Astrocyte (in vitro differentiated cells and primary cell): ENCODE measurements at regions not wholly inside any gene's neighbourhood (a gene's known extent, or its start where the extent isn't known, plus 50 kb on each side); places are given as distances from the start of the nearest gene placed in this dataset.

ENCODE experiments used
- DNase-seq: peaks from one replicate; pipeline ENCODE4 v3.0.0-alpha.2; 2010; ENCODE audit warnings: low read depth
- FAIRE-seq: peaks from 2 replicates; lab custom pipeline; 2011; peaks lifted over from hg19 to GRCh38; lab: Jason Lieb, UNC
- H2AFZ ChIP-seq: 2 replicates; pipeline ENCODE4 v1.6.0; 2012; ENCODE audit warnings: low read depth, low read length, inconsistent platforms
- H3K27ac ChIP-seq: 2 replicates; pipeline ENCODE4 v1.5.1; 2011; ENCODE audit warnings: low read depth, low read length, inconsistent platforms
- H3K27me3 ChIP-seq: 2 replicates; pipeline ENCODE4 v1.6.0; 2011; ENCODE audit warnings: low read length, inconsistent platforms; ENCODE audit not compliant: insufficient read depth
- H3K36me3 ChIP-seq: 2 replicates; pipeline ENCODE4 v1.5.1; 2011; ENCODE audit warnings: low read length, inconsistent platforms; ENCODE audit not compliant: insufficient read depth
- H3K4me1 ChIP-seq: 2 replicates; pipeline ENCODE4 v1.5.1; 2011; ENCODE audit warnings: low read length, inconsistent platforms; ENCODE audit not compliant: insufficient read depth
- H3K4me2 ChIP-seq: 2 replicates; pipeline ENCODE4 v1.6.0; 2012; ENCODE audit warnings: low read length, inconsistent platforms
- H3K4me3 ChIP-seq: 2 replicates; pipeline ENCODE4 v1.5.1; 2011; ENCODE audit warnings: low read depth, mild to moderate bottlenecking, low read length, inconsistent platforms; ENCODE audit not compliant: insufficient read depth
- H3K79me2 ChIP-seq: 2 replicates; pipeline ENCODE4 v1.6.0; 2012; ENCODE audit warnings: mild to moderate bottlenecking, low read length, inconsistent platforms; ENCODE audit not compliant: insufficient read depth
- H3K9ac ChIP-seq: 2 replicates; pipeline ENCODE4 v1.6.0; 2012; ENCODE audit warnings: mild to moderate bottlenecking, low read length, inconsistent platforms
- H3K9me3 ChIP-seq: 2 replicates; pipeline ENCODE4 v1.5.1; 2012; ENCODE audit warnings: low read depth, mild to moderate bottlenecking, low read length, inconsistent platforms; ENCODE audit not compliant: insufficient read depth
- H4K20me1 ChIP-seq: 2 replicates; pipeline ENCODE4 v1.6.0; 2012; ENCODE audit warnings: low read length, inconsistent platforms; ENCODE audit not compliant: insufficient read depth
- H3K27ac Mint-ChIP-seq: one replicate; pipeline ENCODE4 v1.8.0; 2021; ENCODE audit warnings: mild to moderate bottlenecking, mixed read lengths; ENCODE audit not compliant: unreplicated experiment
- H3K27me3 Mint-ChIP-seq: one replicate; pipeline ENCODE4 v1.8.0; 2021; ENCODE audit warnings: low read depth, mixed read lengths; ENCODE audit not compliant: unreplicated experiment
- H3K36me3 Mint-ChIP-seq: one replicate; pipeline ENCODE4 v1.8.0; 2021; ENCODE audit warnings: low read depth, mixed read lengths; ENCODE audit not compliant: unreplicated experiment
- H3K4me1 Mint-ChIP-seq: one replicate; pipeline ENCODE4 v1.8.0; 2021; ENCODE audit warnings: low read depth, mixed read lengths; ENCODE audit not compliant: unreplicated experiment
- H3K4me3 Mint-ChIP-seq: one replicate; pipeline ENCODE4 v1.8.0; 2021; ENCODE audit warnings: mild to moderate bottlenecking, moderate library complexity, mixed read lengths; ENCODE audit not compliant: unreplicated experiment
- H3K9me3 Mint-ChIP-seq: one replicate; pipeline ENCODE4 v1.8.0; 2021; ENCODE audit warnings: mild to moderate bottlenecking, mixed read lengths; ENCODE audit not compliant: unreplicated experiment
- CTCF ChIP-seq: IDR thresholded peaks from 2 replicates; pipeline ENCODE4 v1.5.1; 2011; ENCODE audit warnings: low read depth, mild to moderate bottlenecking, inconsistent platforms, low read length, moderate library complexity; ENCODE audit not compliant: insufficient read depth
- EZH2 ChIP-seq: IDR thresholded peaks from 2 replicates; pipeline ENCODE4 v1.6.1; 2012; ENCODE audit warnings: mild to moderate bottlenecking, low read length, inconsistent platforms; ENCODE audit not compliant: insufficient read depth

GRCh38 chr6:104109806-104110205 lies 749.9 kb downstream of the HACE1 start:
- no peaks in the 10 kb centered on the region for H3K9me3 ChIP-seq
- no peaks in the 10 kb centered on the region for H3K27me3 Mint-ChIP-seq
- no peaks in the 10 kb centered on the region for H3K9me3 Mint-ChIP-seq
- FAIRE-seq (no peak), DNase-seq (no peak)
- H3K27ac ChIP-seq, result no peak overlapping the region
- peaks cover 5% of the 10 kb centered on the region for H3K4me1 Mint-ChIP-seq
- no peak overlapping the region for H3K4me3 ChIP-seq
- no peak overlapping the region for H3K9ac ChIP-seq
- no peak overlapping the region for H2AFZ ChIP-seq
- no peak overlapping the region for H3K4me3 Mint-ChIP-seq
- H3K4me1 ChIP-seq, result no peaks in the 10 kb centered on the region
- H3K27me3 ChIP-seq, result no peaks in the 10 kb centered on the region
- TF ChIP-seq CTCF (no peak), EZH2 (no peak)
- H3K27ac Mint-ChIP-seq, result no peak overlapping the region
- H3K36me3 ChIP-seq, result no peaks in the 10 kb centered on the region
- H3K79me2 ChIP-seq, result no peaks in the 10 kb centered on the region
- H3K4me2 ChIP-seq, result no peak overlapping the region
- H4K20me1 ChIP-seq, result no peaks in the 10 kb centered on the region
- no peaks in the 10 kb centered on the region for H3K36me3 Mint-ChIP-seq

- FAIRE-seq, result no peak
- Histone ChIP-seq H2AFZ (no peak overlapping the region), H3K9me3 (no peaks in the 10 kb centered on the region), H3K4me2 (no peak overlapping the region), H3K27ac (no peak overlapping the region), H3K4me3 (no peak overlapping the region), H3K36me3 (no peaks in the 10 kb centered on the region), H3K27me3 (no peaks in the 10 kb centered on the region), H4K20me1 (no peaks in the 10 kb centered on the region), H3K79me2 (no peaks in the 10 kb centered on the region), H3K4me1 (no peaks in the 10 kb centered on the region), H3K9ac (no peak overlapping the region)
- peaks cover 6% of the 10 kb centered on the region for H3K4me1 Mint-ChIP-seq
- no peak overlapping the region for H3K27ac Mint-ChIP-seq
- H3K27me3 Mint-ChIP-seq, result no peaks in the 10 kb centered on the region
- no peak for DNase-seq
- no peaks in the 10 kb centered on the region for H3K36me3 Mint-ChIP-seq
- no peak overlapping the region for H3K4me3 Mint-ChIP-seq
- TF ChIP-seq CTCF (no peak), EZH2 (no peak)
- no peaks in the 10 kb centered on the region for H3K9me3 Mint-ChIP-seq
These were observed 751.1 kb downstream of the HACE1 start for GRCh38 chr6:104108634-104109033.

GRCh38 chr6:104095661-104096416 lies 763.9 kb downstream of the HACE1 start:
- H4K20me1 ChIP-seq, result no peaks in the 10 kb centered on the region
- H3K27ac ChIP-seq, result no peak overlapping the region
- H3K27ac Mint-ChIP-seq, result no peak overlapping the region

More at GRCh38 chr6:104095661-104096416, 763.9 kb downstream of the HACE1 start:
- H3K4me3 Mint-ChIP-seq, result no peak overlapping the region
- Histone ChIP-seq H3K4me1 (no peaks in the 10 kb centered on the region), H3K4me3 (no peak overlapping the region), H3K36me3 (no peaks in the 10 kb centered on the region), H3K27me3 (no peaks in the 10 kb centered on the region), H3K9ac (no peak overlapping the region), H3K4me2 (no peak overlapping the region), H2AFZ (no peak overlapping the region), H3K9me3 (no peaks in the 10 kb centered on the region), H3K79me2 (no peaks in the 10 kb centered on the region)
- DNase-seq (no peak), FAIRE-seq (no peak)
- TF ChIP-seq CTCF, result no peak
- no peak for TF ChIP-seq EZH2
- no peaks in the 10 kb centered on the region for H3K4me1 Mint-ChIP-seq
- no peaks in the 10 kb centered on the region for H3K36me3 Mint-ChIP-seq
- no peaks in the 10 kb centered on the region for H3K27me3 Mint-ChIP-seq
- no peaks in the 10 kb centered on the region for H3K9me3 Mint-ChIP-seq
